ENCODE measurements at regions not wholly inside any gene's neighbourhood (a gene's known extent, or its start where the extent isn't known, plus 50 kb on each side); places are given as distances from the start of the nearest gene placed in this dataset.

DNA sequence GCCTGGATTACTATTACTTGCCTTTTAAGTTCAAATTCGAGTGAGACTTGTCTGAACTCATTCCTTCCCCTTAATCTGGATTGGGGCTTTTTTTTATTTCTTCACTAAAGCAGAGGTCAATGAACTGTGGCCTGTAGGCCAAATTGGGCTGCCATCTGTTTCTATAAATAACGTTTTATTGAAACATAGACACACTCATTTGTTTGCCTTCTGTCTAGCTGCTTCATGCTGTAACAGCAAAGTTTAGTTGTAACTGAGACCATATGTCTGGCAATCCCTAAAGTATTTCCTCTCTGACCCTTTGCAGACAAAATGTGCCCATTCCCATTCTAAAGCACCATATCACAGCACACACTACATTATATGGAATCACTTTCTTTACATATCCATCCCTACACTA is 207.9 kb upstream of the ISX start:
- no peak for DNase-seq (ENCODE audit: low read depth in 1 of 2, low spot score in 2 of 2)
- no peaks in the 10 kb centered on the region for H3K36me3 ChIP-seq
- 0 out of 2 replicates have a peak, but pooled peaks cover 2% of the 10 kb centered on the region for H3K9me3 ChIP-seq (replicated peaks)
- H3K4me1 ChIP-seq (replicated peaks) = no peaks in the 10 kb centered on the region
- H3K27me3 ChIP-seq (replicated peaks) = no peaks in the 10 kb centered on the region
- no peak overlapping the region for H3K4me3 ChIP-seq
- no peak overlapping the region for H3K27ac ChIP-seq

DNA sequence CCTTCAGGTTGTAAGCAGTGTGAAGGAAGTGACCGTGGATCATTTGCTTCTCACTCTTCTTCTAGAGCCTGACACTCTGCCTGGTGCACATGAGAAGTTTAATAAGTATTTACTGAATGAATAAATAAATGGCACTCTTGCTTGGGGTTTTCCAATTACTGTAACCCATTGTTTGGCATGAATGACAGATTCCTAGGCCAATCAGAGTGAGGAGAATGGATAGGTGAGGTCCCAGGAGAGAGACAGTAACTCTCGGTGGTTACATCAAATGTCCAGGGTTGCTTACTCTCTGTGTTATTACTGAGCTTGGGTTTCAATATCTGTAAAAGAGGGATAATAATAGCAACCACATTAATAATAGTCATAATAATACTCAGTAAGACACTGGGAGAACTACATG is 204.2 kb upstream of the ISX start:
- Histone ChIP-seq H3K9me3 (replicated peaks) (0 out of 2 replicates have a peak, but pooled peaks cover 2% of the 10 kb centered on the region), H3K4me1 (replicated peaks) (no peaks in the 10 kb centered on the region), H3K4me3 (no peak overlapping the region), H3K27me3 (replicated peaks) (no peaks in the 10 kb centered on the region), H3K36me3 (no peaks in the 10 kb centered on the region), H3K27ac (no peak overlapping the region)
- no peak for DNase-seq (ENCODE audit: low read depth in 1 of 2, low spot score in 2 of 2)

DNA sequence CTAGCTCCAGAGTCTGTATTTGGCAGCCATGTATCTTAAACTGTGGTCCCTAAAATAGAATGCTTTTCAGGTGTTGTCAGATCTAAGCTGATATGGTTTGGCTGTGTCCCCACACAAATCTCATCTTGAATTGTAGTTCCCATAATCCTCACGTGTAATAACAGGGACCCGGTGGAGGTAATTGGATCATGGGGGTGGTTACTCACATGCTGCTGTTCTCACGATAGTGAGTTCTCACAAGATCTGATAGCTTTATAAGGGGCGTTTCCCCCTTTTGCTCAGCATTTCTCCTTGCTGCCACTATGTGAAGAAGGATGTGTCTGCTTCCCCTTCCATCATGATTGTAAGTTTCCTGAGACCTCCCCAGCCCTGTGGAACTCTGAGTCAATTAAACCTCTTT is 199.9 kb upstream of the ISX start:
- H3K36me3 ChIP-seq = no peaks in the 10 kb centered on the region
- DNase-seq (ENCODE audit: low read depth in 1 of 2, low spot score in 2 of 2) = no peak
- no peaks in the 10 kb centered on the region for H3K27me3 ChIP-seq (replicated peaks)
- no peak overlapping the region for H3K27ac ChIP-seq
- no peak overlapping the region for H3K4me3 ChIP-seq
- H3K9me3 ChIP-seq (replicated peaks) = no peaks in the 10 kb centered on the region
- no peaks in the 10 kb centered on the region for H3K4me1 ChIP-seq (replicated peaks)

DNA sequence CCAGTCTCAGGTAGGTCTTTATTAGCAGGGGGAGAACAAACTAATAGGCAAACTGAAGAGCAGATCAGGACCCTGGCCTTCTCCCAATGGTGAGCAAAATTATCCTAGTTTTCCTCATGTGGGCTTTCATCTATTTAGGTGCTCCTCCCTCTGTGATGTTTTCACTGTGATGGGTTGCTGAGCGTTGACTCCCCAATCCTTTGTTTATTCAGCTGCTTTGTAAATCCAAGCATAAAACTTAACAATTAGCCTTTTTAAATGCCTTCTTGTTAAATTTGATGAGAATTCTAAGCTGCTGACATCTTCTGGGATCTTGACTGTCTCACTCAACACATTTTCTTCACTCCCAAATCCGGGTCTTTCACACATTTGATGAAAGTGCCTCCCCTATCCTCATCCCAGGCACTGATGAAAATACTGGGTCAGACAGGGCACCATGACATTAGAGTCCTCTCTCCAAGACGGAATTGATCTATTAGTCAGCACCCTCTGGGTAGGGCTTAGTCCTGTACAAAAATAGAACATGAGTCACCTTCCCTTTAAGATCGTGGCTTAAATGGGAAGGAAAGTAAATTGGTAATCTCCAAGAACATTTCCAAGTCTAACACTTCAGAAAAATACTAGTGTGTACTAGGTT is 199.3 kb upstream of the ISX start:
- Histone ChIP-seq H3K9me3 (replicated peaks) (no peaks in the 10 kb centered on the region), H3K4me3 (no peak overlapping the region), H3K27ac (no peak overlapping the region), H3K4me1 (replicated peaks) (no peaks in the 10 kb centered on the region), H3K27me3 (replicated peaks) (no peaks in the 10 kb centered on the region), H3K36me3 (no peaks in the 10 kb centered on the region)
- no peak for DNase-seq (ENCODE audit: low read depth in 1 of 2, low spot score in 2 of 2)

DNA sequence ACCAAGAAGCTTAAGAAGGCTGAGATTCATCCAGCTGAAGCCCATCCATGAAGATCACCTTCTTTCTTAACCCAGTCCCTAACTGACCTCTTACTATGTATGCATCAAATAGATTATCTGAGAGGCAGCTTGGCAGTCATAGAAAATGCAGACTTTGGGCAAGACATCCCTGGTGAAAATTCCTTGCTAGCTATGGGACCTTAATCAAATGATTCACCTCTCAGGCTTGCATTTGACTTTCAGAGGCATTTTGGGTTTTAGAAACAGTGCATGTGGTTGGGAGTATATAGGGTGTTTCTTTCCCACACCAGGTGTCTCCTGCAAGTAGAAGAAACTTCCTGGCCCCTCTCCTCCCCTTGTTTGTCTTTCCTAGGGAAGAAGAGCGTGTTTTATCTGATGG is 188.5 kb upstream of the ISX start:
- Histone ChIP-seq H3K9me3 (replicated peaks) (no peaks in the 10 kb centered on the region), H3K4me3 (no peak overlapping the region), H3K36me3 (no peaks in the 10 kb centered on the region), H3K27me3 (replicated peaks) (no peaks in the 10 kb centered on the region), H3K4me1 (replicated peaks) (no peaks in the 10 kb centered on the region), H3K27ac (no peak overlapping the region)
- DNase-seq (ENCODE audit: low read depth in 1 of 2, low spot score in 2 of 2) = no peak

DNA sequence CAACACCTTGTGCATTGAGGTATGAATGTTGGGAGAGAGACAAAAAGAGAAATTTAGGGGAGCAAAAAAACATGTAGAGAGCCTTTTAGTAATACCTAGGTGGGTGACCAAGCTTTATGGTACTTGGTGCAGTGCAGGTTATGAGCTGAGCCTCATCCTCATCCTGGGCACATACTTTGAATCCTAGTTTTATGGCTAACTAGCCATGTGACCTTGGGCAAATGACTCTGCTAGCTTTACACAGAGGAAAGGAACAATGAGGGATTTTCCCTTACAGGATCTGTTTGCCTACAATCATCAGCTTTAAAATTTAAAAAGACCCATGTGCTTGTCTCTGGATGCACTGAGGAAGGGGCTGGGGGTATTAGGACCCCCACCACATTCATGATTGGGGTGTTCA is 187.8 kb upstream of the ISX start:
- H3K27me3 ChIP-seq (replicated peaks) = no peaks in the 10 kb centered on the region
- no peaks in the 10 kb centered on the region for H3K36me3 ChIP-seq
- H3K4me1 ChIP-seq (replicated peaks) = no peaks in the 10 kb centered on the region
- no peak for DNase-seq (ENCODE audit: low read depth in 1 of 2, low spot score in 2 of 2)
- no peaks in the 10 kb centered on the region for H3K9me3 ChIP-seq (replicated peaks)
- no peak overlapping the region for H3K4me3 ChIP-seq
- H3K27ac ChIP-seq = no peak overlapping the region

DNA sequence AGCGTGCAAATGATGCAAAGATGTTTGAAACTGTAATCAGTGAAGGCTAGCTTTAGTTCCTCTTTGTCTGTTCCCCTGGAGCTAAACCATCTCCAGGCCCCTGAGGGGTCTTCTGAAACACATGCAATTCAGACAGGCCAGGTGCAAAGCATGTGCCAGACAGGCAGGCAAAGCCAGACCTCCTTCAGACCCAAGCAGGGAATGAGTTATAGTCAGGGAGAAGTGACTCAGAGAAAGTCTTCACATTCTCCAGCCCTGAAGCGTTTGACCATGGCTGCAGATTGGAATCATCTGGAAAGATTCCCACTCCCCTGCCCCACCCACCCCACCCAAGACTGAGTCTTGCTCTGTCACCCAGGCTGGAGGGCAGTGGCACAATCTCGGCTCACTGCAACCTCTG is 187.0 kb upstream of the ISX start:
- DNase-seq (ENCODE audit: low read depth in 1 of 2, low spot score in 2 of 2) = no peak
- no peaks in the 10 kb centered on the region for H3K36me3 ChIP-seq
- no peak overlapping the region for H3K27ac ChIP-seq
- H3K9me3 ChIP-seq (replicated peaks) = no peaks in the 10 kb centered on the region
- H3K4me3 ChIP-seq = no peak overlapping the region
- H3K4me1 ChIP-seq (replicated peaks) = no peaks in the 10 kb centered on the region
- no peaks in the 10 kb centered on the region for H3K27me3 ChIP-seq (replicated peaks)

DNA sequence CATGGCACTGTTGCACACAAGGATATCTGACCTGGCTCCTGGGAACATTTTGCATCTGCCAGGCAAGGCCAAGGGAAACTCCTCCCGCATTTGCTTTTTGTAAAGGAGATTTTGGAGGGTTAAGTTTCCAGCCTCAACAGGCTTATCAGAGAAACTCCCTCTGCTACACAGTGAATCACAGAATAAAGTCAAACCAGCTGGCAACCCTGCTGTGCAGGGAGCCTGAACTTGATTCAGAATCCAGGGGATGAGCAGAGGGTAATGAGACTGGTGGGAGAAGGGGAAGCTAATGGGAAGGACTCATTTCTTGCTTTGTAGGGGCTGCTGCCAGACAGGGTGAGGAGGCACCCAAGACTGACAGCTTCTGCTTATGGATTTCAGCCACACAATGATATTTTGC is 185.3 kb upstream of the ISX start:
- H3K4me1 ChIP-seq (replicated peaks) = no peaks in the 10 kb centered on the region
- H3K9me3 ChIP-seq (replicated peaks) = no peaks in the 10 kb centered on the region
- DNase-seq (ENCODE audit: low read depth in 1 of 2, low spot score in 2 of 2) = no peak
- no peaks in the 10 kb centered on the region for H3K27me3 ChIP-seq (replicated peaks)
- H3K4me3 ChIP-seq = no peak overlapping the region
- H3K36me3 ChIP-seq = no peaks in the 10 kb centered on the region
- H3K27ac ChIP-seq = no peak overlapping the region

DNA sequence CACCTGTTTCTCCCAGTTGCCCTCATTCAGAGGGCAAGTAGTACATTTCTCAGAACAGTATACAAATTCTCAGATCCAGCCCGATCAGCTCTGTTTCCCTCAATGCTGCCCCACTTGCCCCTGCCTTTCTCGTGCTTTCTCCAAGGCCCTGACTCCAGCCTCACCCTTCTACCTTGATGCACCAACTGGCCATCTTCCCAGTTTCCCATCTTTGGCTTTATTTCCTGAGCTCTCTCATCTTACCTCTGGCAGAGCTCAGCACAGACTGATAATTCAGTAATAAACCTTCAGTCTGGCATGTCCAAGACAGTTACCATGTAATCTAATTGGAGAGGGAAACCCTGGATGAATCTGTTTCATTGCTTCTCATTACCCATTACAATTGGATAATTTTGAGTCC is 184.5 kb upstream of the ISX start:
- Histone ChIP-seq H3K9me3 (replicated peaks) (no peaks in the 10 kb centered on the region), H3K27ac (no peak overlapping the region), H3K36me3 (no peaks in the 10 kb centered on the region), H3K4me1 (replicated peaks) (no peaks in the 10 kb centered on the region), H3K4me3 (no peak overlapping the region), H3K27me3 (replicated peaks) (no peaks in the 10 kb centered on the region)
- DNase-seq (ENCODE audit: low read depth in 1 of 2, low spot score in 2 of 2) = no peak

DNA sequence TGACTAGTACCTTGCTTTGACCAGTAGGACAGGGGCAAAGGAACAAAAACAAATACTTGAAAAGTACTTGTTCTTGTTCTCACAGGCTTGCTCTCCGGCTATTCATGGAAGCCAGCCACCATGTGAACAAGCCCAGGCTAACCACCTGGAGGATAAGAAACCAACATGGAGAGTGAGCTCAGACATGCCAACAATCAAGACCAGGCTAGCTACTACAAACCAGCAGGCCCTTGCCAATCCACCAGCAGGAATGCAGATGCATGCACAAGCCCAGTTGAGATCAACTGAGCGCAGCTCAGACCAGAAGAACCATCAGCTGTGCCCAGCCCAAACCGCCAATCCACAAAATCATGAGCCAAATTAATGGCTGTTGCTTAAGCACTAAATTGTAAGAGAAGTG is 180.1 kb upstream of the ISX start:
- no peaks in the 10 kb centered on the region for H3K9me3 ChIP-seq (replicated peaks)
- no peak overlapping the region for H3K4me3 ChIP-seq
- no peaks in the 10 kb centered on the region for H3K4me1 ChIP-seq (replicated peaks)
- H3K36me3 ChIP-seq = no peaks in the 10 kb centered on the region
- no peak for DNase-seq (ENCODE audit: low read depth in 1 of 2, low spot score in 2 of 2)
- no peaks in the 10 kb centered on the region for H3K27me3 ChIP-seq (replicated peaks)
- H3K27ac ChIP-seq = no peak overlapping the region

DNA sequence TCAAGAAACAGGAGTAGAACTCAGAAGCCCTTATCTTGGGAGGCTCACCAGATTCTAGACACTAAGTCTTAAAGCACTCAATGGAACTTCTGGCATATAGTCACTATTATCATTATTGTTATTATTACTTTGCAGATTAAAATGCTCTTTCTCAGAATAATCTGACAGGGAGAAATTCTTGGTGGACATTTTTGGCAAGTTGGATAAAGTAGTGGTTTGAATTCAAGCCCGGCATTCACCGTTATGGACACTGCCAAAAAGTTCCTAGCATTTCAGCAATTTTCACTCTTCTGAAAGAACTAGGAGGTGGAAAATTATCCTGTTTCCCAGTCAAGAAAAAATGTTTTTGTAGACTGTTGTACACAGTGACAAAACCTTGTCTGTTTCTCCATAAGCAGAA is 179.6 kb upstream of the ISX start:
- no peak overlapping the region for H3K27ac ChIP-seq
- no peaks in the 10 kb centered on the region for H3K9me3 ChIP-seq (replicated peaks)
- H3K4me3 ChIP-seq = no peak overlapping the region
- no peak for DNase-seq (ENCODE audit: low read depth in 1 of 2, low spot score in 2 of 2)
- H3K27me3 ChIP-seq (replicated peaks) = no peaks in the 10 kb centered on the region
- no peaks in the 10 kb centered on the region for H3K4me1 ChIP-seq (replicated peaks)
- no peaks in the 10 kb centered on the region for H3K36me3 ChIP-seq

DNA sequence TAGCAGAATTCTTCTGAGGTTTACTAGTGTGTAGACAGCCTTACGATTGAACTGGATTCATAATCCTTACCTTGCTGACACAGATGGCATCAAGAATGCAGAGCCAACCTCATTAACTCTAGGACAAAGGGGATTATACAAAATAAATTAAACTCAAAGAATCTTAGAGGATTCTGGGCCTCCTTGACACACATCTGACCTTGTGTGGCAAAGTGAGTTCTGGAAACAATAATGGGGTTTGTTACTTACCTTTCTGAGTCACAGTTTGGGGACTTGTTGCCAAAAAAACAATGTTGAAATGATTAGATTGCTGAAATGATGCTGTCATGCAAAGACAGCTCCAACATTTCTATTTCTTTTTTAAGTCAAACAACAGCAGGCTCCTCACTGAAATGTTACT is 179.1 kb upstream of the ISX start:
- H3K36me3 ChIP-seq = no peaks in the 10 kb centered on the region
- H3K27me3 ChIP-seq (replicated peaks) = no peaks in the 10 kb centered on the region
- no peak overlapping the region for H3K4me3 ChIP-seq
- no peaks in the 10 kb centered on the region for H3K9me3 ChIP-seq (replicated peaks)
- no peak for DNase-seq (ENCODE audit: low read depth in 1 of 2, low spot score in 2 of 2)
- no peak overlapping the region for H3K27ac ChIP-seq
- no peaks in the 10 kb centered on the region for H3K4me1 ChIP-seq (replicated peaks)

DNA sequence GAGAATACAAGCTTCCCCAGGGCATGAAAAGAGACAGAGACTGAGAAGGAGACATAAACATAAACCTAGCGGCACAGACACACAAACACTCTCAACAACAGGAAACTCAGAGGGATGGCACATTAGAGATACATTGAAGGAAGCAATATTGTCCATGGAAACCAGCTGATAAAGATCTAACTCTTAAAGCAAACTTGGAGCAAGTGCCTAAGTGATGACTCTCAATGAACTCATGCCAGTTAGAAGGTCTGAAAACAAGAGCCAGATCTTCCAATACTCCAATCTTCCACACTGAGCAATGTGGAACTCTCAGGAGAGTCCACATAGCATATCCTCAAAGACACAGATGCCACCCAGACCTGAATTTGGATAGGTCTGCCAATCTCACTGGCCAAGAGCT is 168.8 kb upstream of the ISX start:
- no peaks in the 10 kb centered on the region for H3K36me3 ChIP-seq
- no peak overlapping the region for H3K4me3 ChIP-seq
- H3K9me3 ChIP-seq (replicated peaks) = no peaks in the 10 kb centered on the region
- no peaks in the 10 kb centered on the region for H3K4me1 ChIP-seq (replicated peaks)
- no peak for DNase-seq (ENCODE audit: low read depth in 1 of 2, low spot score in 2 of 2)
- no peaks in the 10 kb centered on the region for H3K27me3 ChIP-seq (replicated peaks)
- no peak overlapping the region for H3K27ac ChIP-seq

DNA sequence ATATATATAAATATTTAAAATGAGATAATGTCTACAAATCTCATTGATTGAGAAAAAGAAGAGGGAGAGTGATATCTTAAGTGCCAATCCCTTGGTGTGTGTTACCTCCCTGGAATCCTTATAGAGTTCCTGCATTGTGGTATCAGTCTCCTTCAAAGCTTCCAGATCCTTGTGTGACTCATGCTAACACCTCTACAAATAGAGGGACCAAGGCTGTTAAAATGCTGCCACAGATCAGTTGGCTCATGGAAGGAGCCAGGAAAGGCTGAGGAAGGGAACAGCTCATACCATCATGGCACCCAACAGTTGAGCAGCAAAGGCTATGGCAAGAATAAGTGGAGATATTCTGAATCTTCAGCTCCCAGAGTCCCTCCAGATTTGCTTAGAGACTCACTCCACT is 163.6 kb upstream of the ISX start:
- Histone ChIP-seq H3K36me3 (no peaks in the 10 kb centered on the region), H3K4me3 (no peak overlapping the region), H3K4me1 (replicated peaks) (no peaks in the 10 kb centered on the region), H3K9me3 (replicated peaks) (no peaks in the 10 kb centered on the region), H3K27ac (no peak overlapping the region), H3K27me3 (replicated peaks) (no peaks in the 10 kb centered on the region)
- no peak for DNase-seq (ENCODE audit: low read depth in 1 of 2, low spot score in 2 of 2)

DNA sequence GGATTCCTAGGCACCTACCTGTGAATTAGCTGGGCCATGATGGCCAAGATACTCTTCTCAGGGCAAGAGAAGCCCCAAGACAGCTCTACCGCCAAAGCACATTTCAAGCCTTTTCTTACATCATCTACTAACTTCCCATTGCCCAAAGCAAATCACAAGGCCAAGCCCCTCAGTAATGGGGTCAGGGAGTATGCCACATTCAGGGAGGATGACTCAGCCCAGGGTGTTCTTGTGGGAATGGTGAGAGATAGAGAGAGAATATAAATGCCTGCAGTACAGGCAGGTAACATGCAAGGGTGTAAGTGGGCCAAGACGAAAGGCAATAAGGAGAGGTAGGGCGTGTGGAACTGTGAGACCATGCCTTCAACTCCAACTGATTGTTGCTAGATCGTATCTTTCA is 162.5 kb upstream of the ISX start:
- no peak for DNase-seq (ENCODE audit: low read depth in 1 of 2, low spot score in 2 of 2)
- no peak overlapping the region for H3K4me3 ChIP-seq
- no peak overlapping the region for H3K27ac ChIP-seq

More for the DNA sequence above, 162.5 kb upstream of the ISX start:
- no peaks in the 10 kb centered on the region for H3K27me3 ChIP-seq (replicated peaks)
- no peaks in the 10 kb centered on the region for H3K9me3 ChIP-seq (replicated peaks)
- no peaks in the 10 kb centered on the region for H3K36me3 ChIP-seq
- no peaks in the 10 kb centered on the region for H3K4me1 ChIP-seq (replicated peaks)
